ELR (cell line): ENCODE measurements at regions not wholly inside any gene's neighbourhood (a gene's known extent, or its start where the extent isn't known, plus 50 kb on each side); places are given as distances from the start of the nearest gene placed in this dataset.
A peak's percentile ranks its signal among the peaks of the same experiment; 100 is the strongest.
"Not testable (repeated sequence)": the region's sequence is repeated elsewhere in the genome, so short reads cannot be mapped to it uniquely, and the experiment has no call there.

Experiments used
- DNase-seq: peaks from one replicate; pipeline ENCODE4 v3.0.0-alpha.2; 2015; ENCODE audit warnings: low read depth

- no peak for DNase-seq
Observed at GRCh38 chr10:62996925-62997324, 136.2 kb upstream of the NRBF2 start.

- no peak for DNase-seq
Observed at GRCh38 chr10:62996516-62996915, 136.6 kb upstream of the NRBF2 start.

GRCh38 chr10:62993121-62993520, 140.0 kb upstream of the NRBF2 start:
- no peak for DNase-seq

GRCh38 chr10:62992145-62992721, 140.9 kb upstream of the NRBF2 start:
- DNase-seq = peak; percentile 80

GRCh38 chr10:62990126-62990525, 143.0 kb upstream of the NRBF2 start:
- peak; percentile 19 for DNase-seq

GRCh38 chr10:62985807-62986600, 147.1 kb upstream of the NRBF2 start:
- no peak for DNase-seq

- no peak for DNase-seq
Observed at GRCh38 chr10:62981096-62981495, 152.0 kb upstream of the NRBF2 start.

- DNase-seq = peak; percentile 70
Observed at GRCh38 chr10:62980687-62981086, 152.4 kb upstream of the NRBF2 start.

GRCh38 chr10:62979921-62980320, 153.2 kb upstream of the NRBF2 start:
- no peak for DNase-seq

GRCh38 chr10:62978482-62978881, 154.6 kb upstream of the NRBF2 start:
- peak; percentile 28 for DNase-seq

- not testable (repeated sequence) for DNase-seq
Observed at GRCh38 chr10:62974795-62975194, 158.3 kb upstream of the NRBF2 start.

GRCh38 chr10:62972103-62972502, 155.9 kb upstream of the EGR2 start:
- peak; percentile 67 for DNase-seq

GRCh38 chr10:62964026-62964425, 147.9 kb upstream of the EGR2 start:
- DNase-seq = no peak

GRCh38 chr10:62961951-62962523, 145.9 kb upstream of the EGR2 start:
- peak; percentile 29 for DNase-seq

- DNase-seq = peak; percentile 92
Observed at GRCh38 chr10:62960416-62960815, 144.2 kb upstream of the EGR2 start.

- DNase-seq = peak; percentile 69
Observed at GRCh38 chr10:62959553-62959952, 143.4 kb upstream of the EGR2 start.

- no peak for DNase-seq
Observed at GRCh38 chr10:62958980-62959379, 142.8 kb upstream of the EGR2 start.

GRCh38 chr10:62946278-62946677, 130.1 kb upstream of the EGR2 start:
- DNase-seq = no peak

- DNase-seq = no peak
Observed at GRCh38 chr10:62939698-62940097, 123.5 kb upstream of the EGR2 start.

- no peak for DNase-seq
Observed at GRCh38 chr10:62938672-62939071, 122.5 kb upstream of the EGR2 start.

GRCh38 chr10:62937674-62938073, 121.5 kb upstream of the EGR2 start:
- no peak for DNase-seq

- DNase-seq = no peak
Observed at GRCh38 chr10:62935022-62935421, 118.9 kb upstream of the EGR2 start.

- DNase-seq = no peak
Observed at GRCh38 chr10:62934258-62934657, 118.1 kb upstream of the EGR2 start.
